ENCODE measurements at regions not wholly inside any gene's neighbourhood (a gene's known extent, or its start where the extent isn't known, plus 50 kb on each side); places are given as distances from the start of the nearest gene placed in this dataset.
A peak's percentile ranks its signal among the peaks of the same experiment; 100 is the strongest.

DNA sequence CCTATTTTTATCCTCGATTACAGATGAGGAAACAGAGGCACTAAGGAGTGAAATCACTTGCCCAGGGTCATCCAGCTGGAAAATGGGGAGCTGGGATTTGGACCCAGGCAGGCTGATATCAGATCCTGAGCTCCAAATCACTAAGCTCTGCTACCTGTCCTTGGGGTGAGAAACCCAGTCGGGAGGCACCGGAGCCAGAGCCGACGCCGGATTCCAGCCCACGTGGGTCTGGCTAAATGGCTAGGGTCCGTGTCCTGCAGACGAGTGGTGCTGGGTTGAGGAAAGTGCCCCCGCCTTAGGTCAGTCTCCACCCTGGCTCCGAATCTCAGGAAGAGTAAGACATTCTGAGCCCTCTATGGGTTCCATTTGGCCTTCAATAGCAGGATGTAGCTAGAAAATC, 61.3 kb upstream of the GGTA1 start:
- Histone ChIP-seq H4K20me1 (ENCODE audit: insufficient read depth, low read length) (no peaks in the 10 kb centered on the region), H3K4me1 (ENCODE audit: insufficient read depth, low read length) (peaks cover 33% of the 10 kb centered on the region), H3K27ac (ENCODE audit: low read depth, low read length) (no peak overlapping the region), H2AFZ (ENCODE audit: low read depth, low read length) (no peak overlapping the region), H3K9me3 (ENCODE audit: insufficient read depth, low read depth, low read length) (no peaks in the 10 kb centered on the region), H3K27me3 (ENCODE audit: insufficient read depth, low read length) (no peaks in the 10 kb centered on the region), H3K4me2 (ENCODE audit: low read length) (no peak overlapping the region), H3K4me3 (ENCODE audit: insufficient read depth, low read depth, low read length) (no peak overlapping the region), H3K9ac (ENCODE audit: low read length) (no peak overlapping the region), H3K36me3 (ENCODE audit: insufficient read depth, low read length) (no peaks in the 10 kb centered on the region), H3K79me2 (ENCODE audit: insufficient read depth, low read length) (no peaks in the 10 kb centered on the region)
- no peak overlapping the region for H3K4me3 Mint-ChIP-seq (ENCODE audit: unreplicated experiment)
- H3K27ac Mint-ChIP-seq (ENCODE audit: unreplicated experiment) = no peak overlapping the region
- H3K9me3 Mint-ChIP-seq (ENCODE audit: unreplicated experiment) = peaks cover 3% of the 10 kb centered on the region
- H3K4me1 Mint-ChIP-seq (ENCODE audit: low read depth, unreplicated experiment) = peaks cover 30% of the 10 kb centered on the region
- FAIRE-seq (no peak), DNase-seq (ENCODE audit: low read depth) (no peak)
- peaks cover 5% of the 10 kb centered on the region for H3K36me3 Mint-ChIP-seq (ENCODE audit: low read depth, unreplicated experiment)
- TF ChIP-seq CTCF (IDR thresholded peaks at IDR 0.05; ENCODE audit: insufficient read depth, low read depth, low read length) (no peak), EZH2 (IDR thresholded peaks at IDR 0.05; ENCODE audit: insufficient read depth, low read length) (no peak)
- H3K27me3 Mint-ChIP-seq (ENCODE audit: low read depth, unreplicated experiment) = peaks cover 12% of the 10 kb centered on the region

GRCh38 chr9:121561385-121562222, 62.0 kb upstream of the GGTA1 start:
- Histone ChIP-seq H3K4me1 (ENCODE audit: insufficient read depth, low read length) (peaks cover 36% of the 10 kb centered on the region), H3K4me2 (ENCODE audit: low read length) (no peak overlapping the region), H2AFZ (ENCODE audit: low read depth, low read length) (no peak overlapping the region), H3K27me3 (ENCODE audit: insufficient read depth, low read length) (no peaks in the 10 kb centered on the region), H3K27ac (ENCODE audit: low read depth, low read length) (no peak overlapping the region), H3K4me3 (ENCODE audit: insufficient read depth, low read depth, low read length) (no peak overlapping the region), H4K20me1 (ENCODE audit: insufficient read depth, low read length) (no peaks in the 10 kb centered on the region), H3K9ac (ENCODE audit: low read length) (no peak overlapping the region), H3K79me2 (ENCODE audit: insufficient read depth, low read length) (no peaks in the 10 kb centered on the region), H3K9me3 (ENCODE audit: insufficient read depth, low read depth, low read length) (no peaks in the 10 kb centered on the region), H3K36me3 (ENCODE audit: insufficient read depth, low read length) (no peaks in the 10 kb centered on the region)
- peaks cover 34% of the 10 kb centered on the region for H3K4me1 Mint-ChIP-seq (ENCODE audit: low read depth, unreplicated experiment)
- H3K27me3 Mint-ChIP-seq (ENCODE audit: low read depth, unreplicated experiment) = peaks cover 12% of the 10 kb centered on the region
- TF ChIP-seq CTCF (IDR thresholded peaks at IDR 0.05; ENCODE audit: insufficient read depth, low read depth, low read length) (no peak), EZH2 (IDR thresholded peaks at IDR 0.05; ENCODE audit: insufficient read depth, low read length) (no peak)
- peaks cover 5% of the 10 kb centered on the region for H3K36me3 Mint-ChIP-seq (ENCODE audit: low read depth, unreplicated experiment)
- peaks cover 3% of the 10 kb centered on the region for H3K9me3 Mint-ChIP-seq (ENCODE audit: unreplicated experiment)
- DNase-seq (ENCODE audit: low read depth) (no peak), FAIRE-seq (no peak)
- H3K27ac Mint-ChIP-seq (ENCODE audit: unreplicated experiment) = peak overlapping the region; percentile 38
- H3K4me3 Mint-ChIP-seq (ENCODE audit: unreplicated experiment) = peak overlapping the region; percentile 16

DNA sequence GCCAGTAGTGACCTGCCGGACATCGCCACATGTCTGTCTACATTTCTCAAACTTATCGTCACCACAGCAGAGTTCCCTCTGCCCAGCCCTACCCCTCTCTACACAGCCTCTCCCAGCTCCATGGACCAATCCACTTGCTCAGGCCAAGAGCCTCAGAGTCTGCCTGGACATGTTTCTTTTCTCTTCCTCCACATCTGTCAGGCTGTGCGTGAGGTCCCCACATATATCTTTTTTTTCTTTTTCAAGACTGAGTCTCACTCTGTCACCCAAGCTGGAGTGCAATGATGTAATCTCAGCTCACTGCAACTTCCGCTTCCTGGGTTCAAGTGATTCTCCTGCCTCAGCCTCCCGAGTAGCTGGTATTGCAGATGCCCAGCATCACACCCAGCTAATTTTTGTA, 62.7 kb upstream of the GGTA1 start:
- Histone ChIP-seq H3K27me3 (ENCODE audit: insufficient read depth, low read length) (no peaks in the 10 kb centered on the region), H3K4me2 (ENCODE audit: low read length) (no peak overlapping the region), H3K9me3 (ENCODE audit: insufficient read depth, low read depth, low read length) (no peaks in the 10 kb centered on the region), H2AFZ (ENCODE audit: low read depth, low read length) (no peak overlapping the region), H3K9ac (ENCODE audit: low read length) (no peak overlapping the region), H3K4me1 (ENCODE audit: insufficient read depth, low read length) (peaks cover 37% of the 10 kb centered on the region), H4K20me1 (ENCODE audit: insufficient read depth, low read length) (no peaks in the 10 kb centered on the region), H3K27ac (ENCODE audit: low read depth, low read length) (no peak overlapping the region), H3K4me3 (ENCODE audit: insufficient read depth, low read depth, low read length) (no peak overlapping the region), H3K79me2 (ENCODE audit: insufficient read depth, low read length) (no peaks in the 10 kb centered on the region), H3K36me3 (ENCODE audit: insufficient read depth, low read length) (no peaks in the 10 kb centered on the region)
- no peak for DNase-seq (ENCODE audit: low read depth)
- Mint-ChIP-seq H3K27me3 (ENCODE audit: low read depth, unreplicated experiment) (peaks cover 12% of the 10 kb centered on the region), H3K4me1 (ENCODE audit: low read depth, unreplicated experiment) (peaks cover 34% of the 10 kb centered on the region), H3K36me3 (ENCODE audit: low read depth, unreplicated experiment) (peaks cover 5% of the 10 kb centered on the region), H3K9me3 (ENCODE audit: unreplicated experiment) (peaks cover 3% of the 10 kb centered on the region), H3K27ac (ENCODE audit: unreplicated experiment) (peak overlapping the region; percentile 38), H3K4me3 (ENCODE audit: unreplicated experiment) (peak overlapping the region; percentile 16)
- TF ChIP-seq CTCF (IDR thresholded peaks at IDR 0.05; ENCODE audit: insufficient read depth, low read depth, low read length) (no peak), EZH2 (IDR thresholded peaks at IDR 0.05; ENCODE audit: insufficient read depth, low read length) (no peak)
- no peak for FAIRE-seq

Data from astrocyte (in vitro differentiated cells and primary cell).